Stimulated activated CD4-positive, alpha-beta T cell treated with anti-CD3 and anti-CD28 coated beads, Interleukin-2, amount 100 ng/mL, for 48 hours (primary cell): ENCODE measurements at regions not wholly inside any gene's neighbourhood (a gene's known extent, or its start where the extent isn't known, plus 50 kb on each side); places are given as distances from the start of the nearest gene placed in this dataset.
"Not testable (repeated sequence)": the region's sequence is repeated elsewhere in the genome, so short reads cannot be mapped to it uniquely, and the experiment has no call there.

Source experiments
- DNase-seq, 2 donors: peaks; one replicate each; pipeline ENCODE4 v3.0.0-alpha.2; 2020

DNA sequence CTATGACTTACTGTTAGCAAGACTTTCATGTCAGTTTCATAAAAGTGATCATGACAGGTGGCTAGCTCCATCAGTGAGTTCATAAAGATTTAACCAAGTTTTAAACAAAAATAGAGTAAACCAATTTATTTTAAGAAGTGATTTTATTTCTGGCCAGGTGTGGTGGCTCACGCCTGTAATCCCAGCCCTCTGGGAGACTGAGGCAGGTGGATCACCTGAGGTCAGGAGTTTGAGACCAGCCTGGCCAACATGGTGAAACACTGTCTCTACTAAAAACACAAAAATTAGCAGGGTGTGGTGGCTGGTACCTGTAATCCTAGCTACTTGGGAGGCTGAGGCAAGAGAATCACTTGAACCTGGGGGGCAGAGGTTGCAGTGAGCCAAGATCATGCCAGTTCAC, 111.4 kb upstream of the MAP2 start:
- not testable (repeated sequence) for DNase-seq

DNA sequence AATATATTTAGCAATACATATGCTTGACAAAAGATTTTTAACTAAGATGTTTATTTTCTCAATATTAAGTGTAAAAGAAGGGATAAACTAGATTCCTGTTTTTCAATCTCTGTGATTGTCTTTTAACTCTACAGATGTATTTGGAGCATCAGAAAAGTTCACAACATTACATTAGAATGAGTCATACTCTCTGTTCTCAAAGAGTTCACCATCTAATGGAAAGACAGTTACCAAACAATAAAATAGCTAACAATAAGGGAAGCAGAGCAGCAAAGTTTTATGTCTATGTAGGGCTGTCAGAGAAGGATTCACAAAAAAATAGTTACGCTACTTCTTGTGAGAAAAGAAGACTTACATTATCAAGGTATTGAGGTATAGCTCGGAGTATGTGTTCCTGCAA, 109.2 kb upstream of the MAP2 start:
- no peak for DNase-seq

DNA sequence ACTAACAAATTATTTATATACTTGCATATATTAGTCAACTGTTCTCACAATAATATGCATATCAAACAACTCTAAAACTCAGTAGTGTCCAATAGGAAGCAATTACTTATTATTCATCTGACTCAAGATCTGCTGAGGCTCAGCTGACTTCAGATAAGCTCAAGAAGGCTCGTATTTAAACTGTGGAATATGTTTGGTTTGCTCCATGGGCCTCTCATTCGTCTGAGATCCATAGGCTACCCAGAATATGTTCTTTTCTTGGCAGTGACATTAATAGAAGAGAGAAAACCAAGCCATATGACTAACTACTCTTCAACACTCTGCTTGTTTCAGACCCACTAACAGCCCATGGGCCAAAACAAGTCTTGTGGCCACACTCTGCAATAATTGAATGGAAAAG, 107.7 kb upstream of the MAP2 start:
- DNase-seq, result no peak

DNA sequence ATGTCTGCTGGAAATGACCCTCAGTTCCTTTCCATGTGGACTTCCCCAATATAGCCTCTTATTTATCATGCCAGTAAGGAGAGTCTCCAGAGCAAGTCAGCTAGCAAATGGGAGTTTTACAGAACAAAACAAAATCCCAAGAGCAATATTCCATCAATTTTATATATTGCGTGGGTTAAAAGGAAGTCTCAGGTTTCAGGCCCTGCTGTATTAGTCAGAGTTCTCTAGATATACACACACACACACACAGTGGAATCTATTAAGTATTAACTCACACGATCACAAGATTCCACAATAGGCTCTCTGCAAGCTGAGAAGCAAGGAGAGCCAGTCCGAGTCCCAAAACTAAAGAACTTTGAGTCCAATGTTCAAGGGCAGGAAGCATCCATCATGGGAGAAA, 102.8 kb upstream of the MAP2 start:
- no peak for DNase-seq

DNA sequence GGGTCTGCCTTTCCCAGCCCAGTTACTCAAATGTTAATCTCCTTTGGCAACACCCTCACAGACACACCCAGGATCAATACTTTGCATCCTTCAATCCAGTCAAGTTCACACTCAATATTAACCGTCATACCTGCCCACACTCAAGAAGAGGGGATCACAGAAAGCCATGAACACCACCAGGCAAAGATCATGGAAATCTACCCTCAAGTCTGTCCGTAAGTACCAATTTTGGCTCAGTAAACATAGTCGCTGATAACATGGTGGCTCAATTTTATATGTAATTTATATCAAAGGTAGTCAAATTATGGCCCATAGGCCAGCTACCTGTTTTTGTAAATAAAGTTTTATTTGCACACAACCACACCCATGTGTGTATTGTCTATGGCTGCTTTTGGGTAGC, 102.3 kb upstream of the MAP2 start:
- DNase-seq, result no peak

DNA sequence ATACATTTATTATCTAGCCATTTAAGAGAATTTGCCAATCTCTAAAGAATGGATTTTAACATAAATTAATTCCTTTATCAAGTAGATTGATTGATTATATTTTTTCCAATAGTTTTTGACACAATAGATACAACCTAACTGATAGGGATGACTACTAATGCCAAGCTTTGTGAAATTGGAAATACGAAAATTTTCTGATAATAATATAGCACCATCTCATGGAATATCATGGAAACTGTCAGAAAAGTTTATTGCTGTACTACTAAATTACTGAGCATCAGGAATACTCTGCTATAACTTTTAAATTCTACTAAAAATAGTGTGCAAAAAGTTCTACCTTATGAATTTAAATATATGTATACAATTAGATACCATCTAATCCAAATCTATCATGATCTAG, 101.8 kb upstream of the MAP2 start:
- DNase-seq, result no peak

DNA sequence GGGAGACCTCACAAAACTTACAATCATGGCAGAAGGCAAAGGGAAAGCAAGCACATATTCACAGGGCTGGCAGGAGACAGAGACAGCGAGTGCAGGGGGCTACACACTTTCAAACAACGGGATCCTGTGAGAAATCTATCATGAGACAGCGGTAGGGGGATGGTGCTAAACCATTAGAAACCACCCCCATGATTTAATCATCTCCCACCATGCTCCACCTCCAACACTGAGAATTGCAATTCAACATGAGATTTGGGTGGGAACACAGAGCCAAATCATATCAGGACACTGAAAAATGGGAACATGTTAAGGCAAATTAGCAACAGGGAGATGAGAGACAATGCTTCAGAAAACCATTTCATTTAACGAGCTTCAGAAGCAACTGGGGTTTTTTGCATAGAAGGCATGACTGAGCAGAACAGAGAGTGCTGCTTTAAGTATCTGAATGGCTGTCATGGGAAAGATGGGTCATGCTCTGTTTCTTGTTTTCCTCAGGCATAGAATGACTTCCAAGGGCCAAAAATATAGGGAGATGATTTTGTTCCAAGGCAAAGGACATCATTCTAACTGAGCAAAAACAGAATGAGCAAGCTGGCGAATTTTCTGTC, 100.8 kb upstream of the MAP2 start:
- DNase-seq, result no peak

DNA sequence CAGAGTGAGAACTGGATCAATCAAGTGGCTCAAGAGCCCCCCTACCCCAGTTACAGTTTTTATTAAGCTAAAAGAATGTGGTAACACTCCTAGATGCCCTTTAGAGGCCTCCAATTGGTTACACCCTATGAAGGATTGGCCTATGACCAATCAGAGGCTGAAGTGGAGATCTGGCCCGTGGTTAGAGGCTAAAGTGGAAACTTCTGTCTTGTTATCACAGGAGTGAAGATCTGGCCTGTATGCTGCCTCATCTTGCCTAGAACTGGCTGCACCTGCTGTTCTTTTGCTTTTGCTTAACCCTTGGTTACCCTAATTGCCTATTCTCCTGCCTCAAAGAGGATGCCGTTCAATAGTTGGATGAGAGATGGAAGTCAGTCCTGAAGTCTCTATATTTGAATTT, 100.1 kb upstream of the MAP2 start:
- no peak for DNase-seq

DNA sequence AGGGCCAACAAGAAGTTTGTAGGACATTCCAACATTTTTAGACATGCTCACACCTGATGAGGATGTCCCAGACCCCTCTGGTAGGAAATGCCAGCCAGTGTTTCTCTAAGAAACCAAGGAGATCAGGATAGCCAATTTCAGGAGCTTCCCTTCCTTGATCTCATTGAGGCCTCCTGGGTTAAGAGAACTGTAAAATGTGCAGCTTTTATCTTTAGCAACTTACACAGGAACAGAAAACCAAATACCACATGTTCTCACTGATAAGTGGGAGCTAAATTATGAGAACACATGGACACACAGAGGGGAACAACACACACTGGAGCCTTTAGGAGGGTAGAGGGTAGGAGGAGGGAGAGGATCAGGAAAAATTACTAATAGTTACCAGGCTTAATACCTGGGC, 99.6 kb upstream of the MAP2 start:
- no peak for DNase-seq

DNA sequence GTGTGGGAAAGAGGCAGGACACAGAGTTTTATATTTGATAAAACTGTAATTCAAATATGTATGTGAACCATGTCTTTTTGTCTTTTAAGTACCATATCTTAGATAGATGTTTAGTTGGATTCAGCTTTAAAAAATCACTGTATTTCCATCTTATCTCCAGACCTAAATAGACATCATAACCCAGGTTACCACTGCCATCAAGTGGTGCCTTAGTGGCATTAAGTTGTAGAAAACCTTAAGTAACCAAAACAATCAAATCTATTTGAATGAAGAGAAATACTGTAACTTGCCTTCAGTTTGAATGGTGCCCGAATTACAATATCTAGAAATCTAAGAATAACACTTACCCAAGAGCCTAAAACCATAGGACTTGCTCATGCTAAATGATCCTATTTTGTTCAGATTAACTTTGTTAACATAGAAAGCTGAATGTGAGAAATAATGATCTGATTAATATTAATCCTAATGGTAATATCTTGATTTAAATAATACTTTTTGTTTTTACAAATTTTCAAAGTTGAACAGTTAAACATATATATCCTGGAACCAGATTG, 92.5 kb upstream of the MAP2 start:
- no peak for DNase-seq

DNA sequence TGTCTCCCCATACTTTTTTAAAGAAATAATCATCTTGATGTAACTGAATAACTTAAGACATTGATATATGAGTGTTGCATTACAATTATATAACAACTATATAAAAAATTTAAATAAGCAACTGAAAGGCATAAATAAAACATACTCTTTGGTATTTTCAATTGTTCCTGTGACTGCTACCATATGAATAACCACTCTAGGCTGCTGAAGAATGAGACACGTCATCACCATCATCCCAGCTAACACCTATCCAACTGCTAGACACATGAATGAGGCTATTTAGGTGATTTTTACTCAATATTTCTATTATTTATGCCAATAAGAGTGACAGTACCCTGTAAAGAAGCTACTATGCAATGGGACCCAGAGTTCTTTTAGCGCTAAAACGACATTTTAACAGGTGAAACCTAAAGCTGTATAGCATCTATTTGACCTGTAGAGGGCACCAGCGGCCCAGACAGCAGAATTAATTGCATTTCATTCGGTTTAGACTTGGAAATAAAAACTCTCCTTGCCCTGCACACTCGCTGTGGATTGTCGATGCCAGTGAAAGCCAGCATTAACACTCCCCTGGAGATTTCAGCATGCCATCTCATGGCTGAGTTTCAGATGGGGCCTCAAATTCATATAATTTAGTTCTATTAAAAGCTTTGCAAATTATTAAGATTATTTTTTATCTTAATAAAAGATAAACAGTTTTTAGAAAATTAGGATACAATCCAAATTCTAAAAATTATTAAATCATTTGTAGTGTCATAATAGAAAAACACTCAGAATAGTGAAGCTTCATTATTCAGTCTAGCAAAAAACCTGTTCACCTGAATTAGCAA, 89.4 kb upstream of the MAP2 start:
- DNase-seq, result peak; percentile 23 to 41

DNA sequence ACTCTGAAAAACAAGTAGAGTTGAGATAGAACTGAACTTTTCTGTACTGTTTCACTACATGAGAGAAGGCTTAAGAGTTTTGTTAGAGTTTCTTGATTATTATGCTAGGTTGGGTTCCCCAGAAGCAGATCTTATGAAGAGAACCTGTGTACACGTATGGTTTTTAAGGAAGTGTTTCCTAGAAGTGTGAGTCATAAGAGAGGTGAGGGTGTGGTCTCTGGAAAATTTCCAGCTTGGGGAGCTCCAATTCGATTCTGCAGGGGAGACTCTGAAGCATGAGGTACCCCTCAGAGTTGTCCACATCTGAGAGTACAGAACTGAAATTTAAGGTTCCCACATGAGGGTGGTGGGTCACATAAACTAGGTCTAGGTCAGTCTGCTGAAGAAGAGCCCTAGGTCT, 83.3 kb upstream of the MAP2 start:
- no peak for DNase-seq

DNA sequence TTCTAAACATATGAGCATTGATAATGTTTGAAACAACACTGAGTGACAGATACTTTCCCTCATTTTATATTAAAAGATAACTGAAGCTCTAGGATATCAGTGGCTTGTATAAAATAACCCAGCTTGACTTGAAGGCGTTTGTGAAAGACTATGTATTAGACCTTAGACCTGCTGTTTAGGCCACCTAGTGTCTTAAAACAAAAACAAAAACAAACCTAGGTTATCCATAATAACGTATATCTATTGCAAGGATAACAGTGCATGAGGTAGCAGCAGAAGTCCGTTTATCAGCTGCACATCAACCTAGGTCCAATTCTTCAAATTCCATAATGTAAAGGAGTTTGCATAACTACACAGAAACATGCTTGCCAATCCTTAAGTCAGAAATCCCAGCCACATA, 79.5 kb upstream of the MAP2 start:
- DNase-seq, result no peak

DNA sequence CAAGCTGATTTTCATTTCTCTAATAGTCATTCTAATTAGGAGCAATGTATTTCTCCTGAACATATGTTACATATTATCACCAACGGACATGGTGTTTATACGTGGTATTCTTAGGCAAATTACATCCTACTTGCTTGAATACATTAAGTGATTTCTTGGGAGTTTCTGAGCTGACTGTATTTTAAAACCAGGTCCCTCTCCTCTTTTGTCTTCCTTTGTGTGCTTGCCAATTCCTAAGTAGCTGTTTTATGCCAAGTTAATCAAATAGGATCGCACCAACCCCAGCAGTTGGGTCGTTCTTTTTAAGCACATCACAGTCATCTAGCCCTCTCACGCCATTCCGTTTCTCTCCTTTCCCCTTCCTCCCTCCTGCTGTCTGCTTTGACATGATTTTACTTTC, 75.4 kb upstream of the MAP2 start:
- no peak for DNase-seq

DNA sequence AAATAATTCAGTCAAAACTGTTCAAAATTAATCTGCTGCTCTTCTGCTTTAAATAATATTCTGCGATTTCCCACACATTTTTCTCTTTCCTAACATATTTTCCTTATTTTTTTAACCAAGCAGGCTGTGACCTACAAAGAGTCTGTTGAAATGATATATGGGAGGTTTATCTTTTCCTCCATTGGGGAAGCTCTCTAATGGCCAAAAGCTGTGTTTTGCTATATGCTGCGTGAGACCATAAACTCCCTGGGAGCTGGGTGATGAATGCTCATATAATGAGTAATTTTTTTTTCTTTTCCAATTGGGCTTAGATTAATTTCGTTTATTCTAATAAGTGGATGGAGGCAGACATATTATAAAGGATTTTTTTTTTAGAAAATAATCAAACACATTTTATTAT, 72.2 kb upstream of the MAP2 start:
- DNase-seq, result no peak

DNA sequence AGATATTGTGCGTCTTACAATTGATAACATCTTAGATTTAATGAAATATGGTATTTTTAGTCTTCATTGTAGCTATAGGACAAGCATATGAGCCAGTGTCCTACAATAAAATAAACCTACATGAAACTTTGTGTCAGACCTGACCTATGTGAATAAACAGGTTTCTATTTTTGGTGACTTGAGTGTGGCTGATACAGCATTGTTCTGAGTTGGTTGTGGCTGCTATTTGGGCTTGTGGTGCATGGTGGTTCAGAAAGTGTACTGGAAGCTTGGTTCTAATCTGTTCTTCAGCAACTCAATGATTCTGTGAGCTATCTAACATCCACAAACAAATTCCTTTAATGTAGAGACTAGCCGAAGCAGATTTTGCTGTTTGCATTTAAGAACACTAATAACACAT, 64.9 kb upstream of the MAP2 start:
- no peak for DNase-seq

DNA sequence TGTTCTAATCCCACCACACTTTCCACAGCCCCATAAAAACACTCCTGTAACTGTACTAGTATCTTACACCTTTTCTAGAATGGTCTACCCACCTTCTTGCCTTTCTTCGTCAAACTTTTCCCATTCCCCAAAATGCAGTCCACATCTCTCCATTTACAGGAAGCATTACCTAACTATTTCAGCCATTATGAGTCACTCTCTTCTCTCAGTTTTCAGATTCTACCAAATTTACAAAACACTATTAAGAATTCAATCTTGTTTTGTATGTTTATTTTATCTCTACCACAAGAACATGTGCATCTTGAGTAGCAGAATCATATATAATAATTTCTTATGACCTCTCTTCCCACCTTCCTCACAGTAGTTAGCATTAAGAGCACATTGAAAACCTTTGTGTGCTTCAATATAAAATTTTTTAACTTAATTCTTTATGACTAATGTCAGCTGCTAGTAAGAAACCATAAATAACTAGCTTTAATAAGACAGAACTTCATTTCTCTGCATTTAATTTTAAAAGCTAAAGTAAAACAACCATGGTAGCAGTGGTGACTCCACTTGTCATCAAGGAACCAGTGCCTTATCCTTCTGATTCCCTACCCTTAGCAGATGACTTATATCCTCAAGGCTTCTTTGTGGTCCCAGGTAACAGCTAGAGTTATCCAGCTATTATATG, 56.6 kb upstream of the MAP2 start:
- DNase-seq, result no peak

DNA sequence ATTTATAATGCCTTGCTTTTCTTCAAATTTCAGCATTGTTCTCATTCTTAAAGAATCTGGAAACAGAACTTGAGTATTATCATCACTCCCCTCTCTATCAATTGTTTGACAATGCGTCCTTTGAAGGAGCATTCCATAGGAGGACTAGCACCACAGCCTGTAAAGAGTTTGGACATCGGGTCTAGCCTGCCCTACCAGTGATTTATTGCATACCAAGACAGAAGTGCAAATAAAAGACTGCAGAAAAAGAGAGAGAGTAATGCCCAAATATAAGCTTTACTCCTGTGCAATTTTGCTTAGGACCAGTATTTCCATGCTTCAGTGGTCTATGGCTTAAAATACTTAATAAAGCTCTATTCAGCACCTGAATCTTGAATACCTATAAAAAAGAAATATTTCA, 55.4 kb upstream of the MAP2 start:
- no peak for DNase-seq

DNA sequence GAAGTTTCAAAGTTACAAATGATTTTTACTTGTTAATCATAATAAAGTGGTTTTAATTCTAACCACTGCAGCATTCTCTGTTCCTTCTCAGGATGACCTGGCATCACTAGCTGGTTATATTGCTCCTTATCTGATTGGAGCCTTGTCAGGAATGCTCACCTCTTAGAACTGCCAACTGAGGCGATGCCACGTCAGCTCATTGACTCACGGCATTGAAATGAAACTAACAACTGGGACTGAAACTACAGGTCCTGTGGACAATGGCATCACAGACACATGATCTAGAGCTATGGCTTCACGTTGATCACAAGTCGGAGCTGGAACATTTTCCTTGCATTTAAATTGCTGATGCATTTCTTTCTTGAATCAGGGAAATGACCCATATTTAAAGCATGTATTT, 54.9 kb upstream of the MAP2 start:
- DNase-seq, result no peak

DNA sequence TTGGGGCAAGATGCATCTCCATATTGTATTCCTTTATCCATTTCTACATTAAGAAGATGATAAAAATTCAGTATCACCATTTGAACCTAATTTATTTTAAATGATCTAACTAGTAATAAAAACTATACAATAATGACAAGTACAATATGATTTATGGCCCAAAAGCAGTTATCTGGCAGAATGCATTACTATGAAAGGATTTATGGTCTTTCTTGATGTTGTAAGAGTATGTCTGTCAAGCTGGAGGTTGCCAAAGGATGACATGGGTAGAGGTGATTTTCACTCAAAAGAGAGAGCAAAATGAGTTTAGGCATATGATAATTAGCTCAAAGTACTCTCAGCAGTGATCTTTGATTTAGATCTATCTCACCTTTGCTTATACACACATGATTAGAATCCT, 54.2 kb upstream of the MAP2 start:
- no peak for DNase-seq

DNA sequence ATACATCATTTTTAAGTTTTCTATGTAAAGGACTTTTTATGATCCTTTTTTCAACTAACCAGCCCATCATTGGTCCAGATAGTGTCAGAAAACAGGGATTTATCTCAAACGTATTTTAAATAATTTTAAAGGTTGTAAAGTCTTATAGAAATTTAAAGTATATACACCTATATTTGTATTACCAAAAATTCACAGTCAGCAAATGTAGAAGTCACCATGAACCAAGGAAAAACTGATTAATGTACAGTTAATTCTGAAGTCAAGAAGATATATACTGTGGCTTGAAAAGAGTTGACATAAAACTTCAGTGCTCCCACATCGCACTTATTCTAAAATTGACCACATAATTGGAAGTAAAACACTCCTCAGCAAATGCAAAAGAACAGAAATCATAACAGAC, 52.4 kb upstream of the MAP2 start:
- DNase-seq, result no peak
